Activated naive CD4-positive, alpha-beta T cell treated with anti-CD3 and anti-CD28 coated beads, Interleukin-2, amount 10 ng/mL, durations not matched to agents 7 days and 5 days (primary cell): ENCODE measurements at regions not wholly inside any gene's neighbourhood (a gene's known extent, or its start where the extent isn't known, plus 50 kb on each side); places are given as distances from the start of the nearest gene placed in this dataset.
"Not testable (repeated sequence)": the region's sequence is repeated elsewhere in the genome, so short reads cannot be mapped to it uniquely, and the experiment has no call there.

ENCODE experiments used
- CTCF ChIA-PET: fragments of 350-600 bp; sonication (Branson Sonifier 250); formaldehyde crosslinking; loops from one replicate; lab custom pipeline; 2021; ENCODE audit warnings: antibody characterized with exemption; lab: Charles Lee
- DNase-seq: peaks from one replicate; pipeline ENCODE4 v3.0.0-alpha.2; 2020
- H3K27ac Mint-ChIP-seq: one replicate; pipeline ENCODE4 v1.8.0; 2021; ENCODE audit warnings: mild to moderate bottlenecking, moderate library complexity, mixed read lengths
- H3K27me3 Mint-ChIP-seq: one replicate; pipeline ENCODE4 v1.8.0; 2021; ENCODE audit warnings: mild to moderate bottlenecking, mixed read lengths
- H3K36me3 Mint-ChIP-seq: one replicate; pipeline ENCODE4 v1.8.0; 2021; ENCODE audit warnings: mixed read lengths
- H3K4me1 Mint-ChIP-seq: one replicate; pipeline ENCODE4 v1.8.0; 2021; ENCODE audit warnings: mixed read lengths
- H3K4me3 Mint-ChIP-seq: one replicate; pipeline ENCODE4 v1.8.0; 2021; ENCODE audit warnings: mild to moderate bottlenecking, moderate library complexity, mixed read lengths
- H3K9me3 Mint-ChIP-seq: one replicate; pipeline ENCODE4 v1.8.0; 2021; ENCODE audit warnings: mixed read lengths

DNA sequence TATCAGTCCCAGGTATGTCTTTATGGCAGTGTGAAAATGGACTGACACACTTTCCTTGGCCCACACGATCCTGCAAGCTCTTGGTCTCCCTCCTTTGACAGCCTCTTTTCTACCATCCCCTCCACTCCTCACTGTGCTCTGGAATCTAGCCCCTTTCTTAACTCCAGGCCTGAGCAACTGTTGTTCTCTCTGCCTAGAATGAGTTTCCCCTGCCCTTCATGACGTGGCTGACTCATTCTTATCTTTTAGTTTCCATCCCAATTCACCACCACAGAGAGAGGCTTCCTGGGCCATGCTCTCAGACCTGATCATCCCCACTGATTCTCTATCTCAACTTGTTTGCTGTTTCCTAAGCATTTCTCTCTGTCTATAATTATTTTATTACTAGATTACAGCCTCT, 157.4 kb upstream of the HMGA2 start:
- CTCF ChIA-PET = no interaction called here
- Mint-ChIP-seq H3K27ac (no peak overlapping the region), H3K36me3 (no peaks in the 10 kb centered on the region), H3K4me3 (no peak overlapping the region), H3K9me3 (no peaks in the 10 kb centered on the region), H3K4me1 (no peaks in the 10 kb centered on the region), H3K27me3 (no peaks in the 10 kb centered on the region)
- DNase-seq = no peak

GRCh38 chr12:65667932-65668331, 156.4 kb upstream of the HMGA2 start:
- CTCF ChIA-PET = no interaction called here
- Mint-ChIP-seq H3K4me1 (no peaks in the 10 kb centered on the region), H3K4me3 (no peak overlapping the region), H3K36me3 (no peaks in the 10 kb centered on the region), H3K27ac (no peak overlapping the region), H3K9me3 (no peaks in the 10 kb centered on the region), H3K27me3 (no peaks in the 10 kb centered on the region)
- DNase-seq = no peak

- DNase-seq = no peak
- Mint-ChIP-seq H3K4me3 (no peak overlapping the region), H3K27me3 (no peaks in the 10 kb centered on the region), H3K27ac (no peak overlapping the region), H3K9me3 (no peaks in the 10 kb centered on the region), H3K4me1 (no peaks in the 10 kb centered on the region), H3K36me3 (no peaks in the 10 kb centered on the region)
- CTCF ChIA-PET = no interaction called here
Observed at GRCh38 chr12:65668981-65669695, 155.1 kb upstream of the HMGA2 start.

DNA sequence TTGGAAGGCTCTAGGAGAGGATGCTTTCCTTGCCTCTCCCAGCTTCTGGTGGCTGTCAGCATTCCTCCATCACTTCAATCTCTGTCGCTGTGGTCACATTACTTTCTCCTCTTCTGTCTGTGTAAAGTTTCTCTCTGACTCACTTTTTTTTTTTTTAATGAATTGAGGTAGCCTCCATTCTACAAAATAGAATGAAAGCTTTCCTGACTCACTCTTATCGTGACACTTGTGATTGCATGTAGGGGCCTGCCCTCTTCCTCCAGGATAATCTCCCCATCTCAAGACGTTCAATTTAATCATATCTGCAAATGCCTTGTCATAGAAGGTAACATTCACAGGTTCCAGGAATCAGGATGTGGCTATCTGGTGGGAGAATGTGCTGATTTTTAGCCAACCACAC, 153.5 kb upstream of the HMGA2 start:
- Mint-ChIP-seq H3K4me1 (no peaks in the 10 kb centered on the region), H3K36me3 (no peaks in the 10 kb centered on the region), H3K4me3 (no peak overlapping the region), H3K9me3 (no peaks in the 10 kb centered on the region), H3K27me3 (no peaks in the 10 kb centered on the region), H3K27ac (no peak overlapping the region)
- DNase-seq = no peak
- CTCF ChIA-PET = no interaction called here

GRCh38 chr12:65672441-65672840, 151.8 kb upstream of the HMGA2 start:
- CTCF ChIA-PET = interaction anchor here (0.9 kb wide), 1 partner anchor 70 kb away, joined by 3 read pairs; no protein-coding TSS in a partner anchor
- no peaks in the 10 kb centered on the region for H3K9me3 Mint-ChIP-seq
- H3K27ac Mint-ChIP-seq = no peak overlapping the region
- H3K4me3 Mint-ChIP-seq = no peak overlapping the region
- H3K4me1 Mint-ChIP-seq = no peaks in the 10 kb centered on the region
- no peaks in the 10 kb centered on the region for H3K36me3 Mint-ChIP-seq
- no peak for DNase-seq
- H3K27me3 Mint-ChIP-seq = no peaks in the 10 kb centered on the region

DNA sequence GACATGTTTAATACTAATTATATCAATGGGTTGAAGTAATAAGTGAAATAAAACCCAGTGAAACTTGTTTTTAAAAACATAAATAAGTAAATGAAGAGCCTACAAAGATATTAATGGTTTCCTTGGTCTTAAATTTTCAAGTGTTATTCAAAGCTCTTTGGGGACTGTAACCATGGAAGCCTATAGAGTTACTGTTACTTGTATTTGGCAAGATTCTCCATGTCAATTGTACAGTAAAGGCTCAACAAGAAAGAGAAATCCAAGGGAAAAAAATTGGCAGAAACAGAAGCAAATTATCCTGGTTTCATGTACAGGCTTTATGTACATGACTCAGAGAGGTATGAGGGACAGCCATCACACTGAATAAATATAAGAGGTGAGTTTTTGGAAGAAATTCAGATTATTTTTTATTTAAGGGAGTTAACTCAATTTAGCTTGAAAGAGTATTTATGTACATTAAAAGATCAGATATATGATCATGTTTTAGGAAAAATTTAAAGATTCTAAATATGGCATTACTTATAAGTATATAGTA, 151.1 kb upstream of the HMGA2 start:
- H3K4me3 Mint-ChIP-seq = no peak overlapping the region
- H3K27ac Mint-ChIP-seq = no peak overlapping the region
- CTCF ChIA-PET = interaction anchor here (1.7 kb wide), 1 partner anchor 71 kb away, joined by 3 read pairs; no protein-coding TSS in a partner anchor
- no peak for DNase-seq
- no peaks in the 10 kb centered on the region for H3K4me1 Mint-ChIP-seq
- H3K36me3 Mint-ChIP-seq = no peaks in the 10 kb centered on the region
- no peaks in the 10 kb centered on the region for H3K27me3 Mint-ChIP-seq
- no peaks in the 10 kb centered on the region for H3K9me3 Mint-ChIP-seq

DNA sequence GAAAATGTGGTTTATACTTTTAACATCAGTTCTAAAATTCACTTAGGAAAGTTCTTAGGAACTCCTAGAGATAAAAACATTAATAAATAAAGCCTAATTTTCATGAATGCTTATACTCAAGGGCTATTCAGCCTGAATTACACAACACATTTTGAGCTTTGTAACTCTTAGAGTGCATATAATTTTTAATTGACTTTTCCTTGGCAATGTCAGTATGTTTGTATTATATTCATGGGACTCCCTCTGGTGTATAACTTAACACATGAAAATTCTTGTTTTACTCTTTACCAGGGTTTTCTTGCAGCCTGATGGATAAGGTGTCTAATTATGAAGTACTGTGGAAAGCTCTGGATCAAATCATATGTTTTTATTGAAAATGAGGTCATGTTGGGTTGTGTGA, 150.6 kb upstream of the HMGA2 start:
- Mint-ChIP-seq H3K4me3 (no peak overlapping the region), H3K27me3 (no peaks in the 10 kb centered on the region), H3K27ac (no peak overlapping the region), H3K36me3 (no peaks in the 10 kb centered on the region), H3K4me1 (no peaks in the 10 kb centered on the region), H3K9me3 (no peaks in the 10 kb centered on the region)
- CTCF ChIA-PET = interaction anchor here (0.6 to 1.7 kb wide), 2 partner anchors 72 to 797 kb away, joined by 3 read pairs; no protein-coding TSS in a partner anchor
- DNase-seq = no peak

DNA sequence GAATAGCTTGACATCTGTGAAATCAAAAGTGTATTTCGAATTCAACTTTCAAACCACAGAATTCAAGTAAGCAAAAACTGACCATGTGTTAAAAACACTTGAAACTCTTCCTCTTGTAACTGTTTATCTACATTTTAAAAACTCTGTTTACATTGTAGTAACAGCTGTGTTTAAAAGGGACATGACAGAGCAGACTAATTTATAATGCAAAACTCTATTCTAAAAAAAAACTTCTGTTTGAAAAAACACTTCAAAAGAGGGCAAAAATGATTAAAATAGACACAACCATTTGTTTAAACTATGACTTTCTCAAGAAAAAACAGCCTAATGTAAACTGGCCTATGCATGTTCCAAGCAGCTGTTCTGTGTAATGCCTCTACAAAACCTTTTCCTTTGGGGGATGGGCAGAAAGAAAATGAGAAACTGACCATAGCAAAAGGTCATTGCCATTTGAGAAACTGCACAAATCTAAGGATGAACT, 149.1 kb upstream of the HMGA2 start:
- Mint-ChIP-seq H3K4me3 (no peak overlapping the region), H3K27ac (no peak overlapping the region), H3K9me3 (no peaks in the 10 kb centered on the region), H3K4me1 (no peaks in the 10 kb centered on the region), H3K36me3 (no peaks in the 10 kb centered on the region), H3K27me3 (no peaks in the 10 kb centered on the region)
- CTCF ChIA-PET = interaction anchor here (1.7 kb wide), 1 partner anchor 73 kb away, joined by 3 read pairs; no protein-coding TSS in a partner anchor
- DNase-seq = no peak

GRCh38 chr12:65678172-65678571, 146.1 kb upstream of the HMGA2 start:
- H3K4me1 Mint-ChIP-seq, DNase-seq, H3K27ac Mint-ChIP-seq, H3K4me3 Mint-ChIP-seq, H3K36me3 Mint-ChIP-seq, H3K9me3 Mint-ChIP-seq, H3K27me3 Mint-ChIP-seq: not testable (repeated sequence)
- CTCF ChIA-PET = interaction anchor here (0.6 kb wide), 1 partner anchor 44 kb away, joined by 3 read pairs; no protein-coding TSS in a partner anchor

- no peaks in the 10 kb centered on the region for H3K4me1 Mint-ChIP-seq
- no peak for DNase-seq
- H3K9me3 Mint-ChIP-seq = no peaks in the 10 kb centered on the region
- CTCF ChIA-PET = no interaction called here
- H3K36me3 Mint-ChIP-seq = no peaks in the 10 kb centered on the region
- H3K27me3 Mint-ChIP-seq = no peaks in the 10 kb centered on the region
- H3K4me3 Mint-ChIP-seq = no peak overlapping the region
- H3K27ac Mint-ChIP-seq = no peak overlapping the region
Observed at GRCh38 chr12:65681226-65681625, 143.1 kb upstream of the HMGA2 start.

DNA sequence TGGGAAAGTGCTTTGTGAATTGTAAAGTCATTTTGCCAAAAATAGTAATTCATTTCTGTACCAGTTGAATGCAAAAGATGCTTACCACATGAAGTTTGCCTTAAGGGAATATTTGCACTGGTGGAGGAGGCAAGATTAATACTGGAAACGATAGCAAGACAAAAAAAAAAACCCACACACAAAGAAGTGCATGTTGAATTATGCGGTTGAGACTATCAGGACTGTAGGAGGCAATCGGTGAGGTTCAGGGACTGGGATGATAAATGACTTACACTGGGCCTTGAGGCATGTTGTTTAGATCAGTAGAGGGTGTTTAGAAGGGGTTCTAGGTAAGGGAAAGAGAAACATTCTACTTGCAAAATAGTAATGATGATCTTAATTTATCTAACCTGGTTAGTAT, 142.2 kb upstream of the HMGA2 start:
- CTCF ChIA-PET = no interaction called here
- H3K9me3 Mint-ChIP-seq = no peaks in the 10 kb centered on the region
- no peak overlapping the region for H3K27ac Mint-ChIP-seq
- no peaks in the 10 kb centered on the region for H3K36me3 Mint-ChIP-seq
- no peak overlapping the region for H3K4me3 Mint-ChIP-seq
- H3K27me3 Mint-ChIP-seq = no peaks in the 10 kb centered on the region
- H3K4me1 Mint-ChIP-seq = no peaks in the 10 kb centered on the region
- DNase-seq = no peak

DNA sequence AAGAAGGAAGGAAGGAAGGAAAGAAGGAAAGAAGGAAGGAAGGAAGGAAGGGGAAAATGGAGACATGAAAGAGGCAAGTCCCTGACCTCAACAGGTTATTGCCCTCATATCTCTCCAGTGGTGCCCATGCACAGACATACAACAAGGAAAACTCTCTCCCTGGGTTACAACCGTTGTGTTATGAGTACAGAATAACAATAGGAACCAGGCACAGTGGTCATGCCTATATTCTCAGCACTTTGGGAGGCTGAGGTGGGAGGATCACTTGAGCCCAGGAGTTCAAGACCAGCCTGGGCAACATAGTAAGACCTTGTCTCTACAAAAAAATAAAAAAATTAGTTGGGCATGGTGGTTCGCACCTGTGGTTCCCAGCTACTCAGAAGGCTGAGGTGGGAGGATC, 139.4 kb upstream of the HMGA2 start:
- CTCF ChIA-PET = interaction anchor here (1.0 kb wide), 1 partner anchor 82 kb away, joined by 3 read pairs; no protein-coding TSS in a partner anchor
- DNase-seq = no peak
- Mint-ChIP-seq H3K4me1 (no peaks in the 10 kb centered on the region), H3K9me3 (no peaks in the 10 kb centered on the region), H3K4me3 (no peak overlapping the region), H3K27ac (no peak overlapping the region), H3K36me3 (no peaks in the 10 kb centered on the region), H3K27me3 (no peaks in the 10 kb centered on the region)

DNA sequence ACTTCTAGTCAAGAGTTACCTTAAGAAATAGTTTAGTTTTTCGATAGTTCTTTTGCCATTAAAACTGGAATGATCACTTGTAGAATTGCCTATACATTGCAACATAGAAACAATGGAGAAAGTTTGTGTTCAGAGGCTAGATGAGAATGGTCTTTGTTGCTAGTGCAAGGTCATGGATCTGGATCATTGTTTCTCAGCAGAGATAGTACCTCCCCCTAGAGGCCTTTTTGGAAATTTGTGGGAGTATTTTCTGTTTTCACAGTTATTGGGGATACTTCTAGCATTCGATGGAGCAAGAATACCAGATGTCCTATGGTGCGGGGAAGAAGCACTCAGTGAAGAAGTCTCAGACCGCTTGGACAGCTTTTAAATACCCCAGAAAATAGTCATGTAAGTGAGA, 138.8 kb upstream of the HMGA2 start:
- no peaks in the 10 kb centered on the region for H3K9me3 Mint-ChIP-seq
- CTCF ChIA-PET = interaction anchor here (1.0 kb wide), 1 partner anchor 83 kb away, joined by 3 read pairs; no protein-coding TSS in a partner anchor
- H3K4me1 Mint-ChIP-seq = no peaks in the 10 kb centered on the region
- H3K27ac Mint-ChIP-seq = no peak overlapping the region
- no peaks in the 10 kb centered on the region for H3K27me3 Mint-ChIP-seq
- no peak overlapping the region for H3K4me3 Mint-ChIP-seq
- H3K36me3 Mint-ChIP-seq = no peaks in the 10 kb centered on the region
- no peak for DNase-seq

- Mint-ChIP-seq H3K36me3 (no peaks in the 10 kb centered on the region), H3K4me3 (no peak overlapping the region), H3K9me3 (no peaks in the 10 kb centered on the region), H3K27me3 (no peaks in the 10 kb centered on the region), H3K27ac (no peak overlapping the region), H3K4me1 (no peaks in the 10 kb centered on the region)
- DNase-seq = no peak
- CTCF ChIA-PET = no interaction called here
Observed at GRCh38 chr12:65689508-65689907, 134.8 kb upstream of the HMGA2 start.

DNA sequence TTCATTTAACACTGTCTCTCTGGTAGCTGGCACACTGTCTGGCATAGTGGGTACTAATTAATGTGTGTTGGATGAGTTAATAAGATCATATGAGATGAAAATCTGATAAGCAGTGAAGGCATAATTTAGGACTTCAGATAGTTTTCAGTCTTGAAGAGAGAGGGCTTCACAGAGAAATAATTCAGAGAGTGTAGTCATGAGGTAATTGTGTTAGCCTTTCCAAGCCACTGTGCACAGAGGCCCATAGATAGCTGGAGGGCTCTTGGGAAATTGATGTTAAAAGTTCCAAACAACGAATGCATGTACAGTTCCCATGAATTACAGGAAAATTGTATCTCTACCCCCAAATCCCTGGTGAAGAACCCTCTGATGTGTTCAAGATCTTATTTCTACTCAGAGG, 133.8 kb upstream of the HMGA2 start:
- Mint-ChIP-seq H3K4me3 (no peak overlapping the region), H3K27me3 (no peaks in the 10 kb centered on the region), H3K27ac (no peak overlapping the region), H3K36me3 (no peaks in the 10 kb centered on the region), H3K9me3 (no peaks in the 10 kb centered on the region), H3K4me1 (no peaks in the 10 kb centered on the region)
- CTCF ChIA-PET = no interaction called here
- no peak for DNase-seq
